CD14-positive monocyte (primary cell): ENCODE measurements at regions not wholly inside any gene's neighbourhood (a gene's known extent, or its start where the extent isn't known, plus 50 kb on each side); places are given as distances from the start of the nearest gene placed in this dataset.

Experiments used
- DNase-seq, 3 donors: peaks; one replicate each; pipeline ENCODE4 v3.0.0-alpha.2; 2011 to 2022
- H2AFZ ChIP-seq: 2 replicates; pipeline ENCODE4 v1.6.0; 2012; ENCODE audit warnings: mild to moderate bottlenecking, low read depth, low read length, inconsistent platforms; ENCODE audit not compliant: insufficient read depth, poor library complexity, severe bottlenecking
- H3K27ac ChIP-seq, 2 donors: 1 replicate in 1 of 2; 2 replicates in 1 of 2; pipeline ENCODE4 v1.5.1; 2012 to 2013; ENCODE audit warnings: low read length in 2 of 2, control low read depth in 1 of 2, inconsistent platforms in 1 of 2, low read depth in 1 of 2, mild to moderate bottlenecking in 1 of 2
- H3K27me3 ChIP-seq, 2 donors: one replicate each; pipeline versions ENCODE4 v1.6.0 to v1.6.1; 2011 to 2013; ENCODE audit warnings: low read length in 2 of 2; ENCODE audit not compliant: control insufficient read depth in 2 of 2, insufficient read depth in 2 of 2
- H3K36me3 ChIP-seq, 2 donors: replicated peaks in 1 of 2; 1 replicate in 1 of 2; 2 replicates in 1 of 2; pipeline versions ENCODE4 v1.5.1 to v1.6.1; 2012 to 2013; ENCODE audit warnings: low read length in 2 of 2, control low read depth in 1 of 2, inconsistent platforms in 1 of 2, mild to moderate bottlenecking in 1 of 2; ENCODE audit not compliant: insufficient read depth in 2 of 2, control insufficient read depth in 1 of 2
- H3K4me1 ChIP-seq, 2 donors: 1 replicate in 1 of 2; 2 replicates in 1 of 2; pipeline versions ENCODE4 v1.5.1 to v1.6.1; 2012 to 2013; ENCODE audit warnings: low read length in 2 of 2, control low read depth in 1 of 2, inconsistent platforms in 1 of 2, mild to moderate bottlenecking in 1 of 2, moderate library complexity in 1 of 2; ENCODE audit not compliant: insufficient read depth in 2 of 2, control insufficient read depth in 1 of 2
- H3K4me2 ChIP-seq: replicated peaks from 2 replicates; pipeline ENCODE3; 2012; ENCODE audit warnings: low read length, moderate library complexity, mild to moderate bottlenecking; ENCODE audit not compliant: poor library complexity, severe bottlenecking; ENCODE audit errors: extremely low read depth
- H3K4me3 ChIP-seq, 3 experiments: fragments of 200-600 bp in 1 of 3; sonication (generic) in 1 of 3; replicated peaks in 1 of 3; 1 replicate in 2 of 3; 2 replicates in 1 of 3; pipeline ENCODE4 v1.5.1; 2011 to 2013; ENCODE audit warnings: low read length in 3 of 3, mild to moderate bottlenecking in 3 of 3, control low read depth in 2 of 3, low read depth in 2 of 3, inconsistent platforms in 1 of 3, moderate library complexity in 1 of 3
- H3K79me2 ChIP-seq: 2 replicates; pipeline ENCODE4 v1.6.0; 2012; ENCODE audit warnings: mild to moderate bottlenecking, control low read depth, inconsistent platforms, low read length, moderate library complexity; ENCODE audit not compliant: insufficient read depth
- H3K9ac ChIP-seq: 2 replicates; pipeline ENCODE4 v1.6.0; 2017; ENCODE audit warnings: low read length, mild to moderate bottlenecking; ENCODE audit not compliant: insufficient read depth, poor library complexity, severe bottlenecking
- H3K9me3 ChIP-seq, 2 donors: replicated peaks in 1 of 2; 1 replicate in 1 of 2; 2 replicates in 1 of 2; pipeline versions ENCODE4 v1.5.1 to v1.6.1; 2012 to 2013; ENCODE audit warnings: low read length in 2 of 2, control low read depth in 1 of 2; ENCODE audit not compliant: control insufficient read depth in 1 of 2, insufficient read depth in 1 of 2
- H4K20me1 ChIP-seq: 2 replicates; pipeline ENCODE4 v1.6.0; 2012; ENCODE audit warnings: mild to moderate bottlenecking, low read length, control low read depth, moderate library complexity; ENCODE audit not compliant: insufficient read depth
- H3K27ac Mint-ChIP-seq, 7 donors: one replicate each; pipeline ENCODE4 v1.8.0; 2020; ENCODE audit warnings: mild to moderate bottlenecking in 7 of 7, mixed read lengths in 7 of 7, moderate library complexity in 6 of 7, inconsistent platforms in 2 of 7
- H3K27me3 Mint-ChIP-seq, 3 donors: one replicate each; pipeline ENCODE4 v1.8.0; 2021 to 2022; ENCODE audit warnings: low read depth in 3 of 3, mild to moderate bottlenecking in 3 of 3, mixed read lengths in 3 of 3, moderate library complexity in 3 of 3, inconsistent platforms in 1 of 3
- H3K36me3 Mint-ChIP-seq, 2 donors: one replicate each; pipeline ENCODE4 v1.8.0; 2020; ENCODE audit warnings: mixed read lengths in 2 of 2, inconsistent platforms in 1 of 2, mild to moderate bottlenecking in 1 of 2
- H3K4me1 Mint-ChIP-seq: one replicate; pipeline ENCODE4 v1.8.0; 2020; ENCODE audit warnings: mild to moderate bottlenecking, mixed read lengths
- H3K4me3 Mint-ChIP-seq, 2 donors: one replicate each; pipeline ENCODE4 v1.8.0; 2020; ENCODE audit warnings: mild to moderate bottlenecking in 2 of 2, mixed read lengths in 2 of 2, moderate library complexity in 1 of 2
- H3K9me3 Mint-ChIP-seq, 7 donors: one replicate each; pipeline ENCODE4 v1.8.0; 2020 to 2022; ENCODE audit warnings: mixed read lengths in 7 of 7, mild to moderate bottlenecking in 6 of 7, moderate library complexity in 6 of 7, inconsistent platforms in 2 of 7
- WGBS: methylation state at CpG from one replicate; pipeline ENCODE4 v1.1.5; 2013; ENCODE audit warnings: missing lambda C conversion rate; ENCODE audit not compliant: insufficient coverage; 5-methylcytosine and 5-hydroxymethylcytosine counted together
- intact Hi-C, 2 donors: fragments of 100-400 bp; cut with micrococcal nuclease; formaldehyde crosslinking; loops; one replicate each; pipeline versions ENCODE4 v1.15.0 to v1.15.1; 2023
- TF ChIP-seq, protein P1 (sequence below): fragments of 200-600 bp; IDR thresholded peaks from one replicate; pipeline ENCODE4 v1.8.0; 2022; ENCODE audit warnings: antibody characterized with exemption, mild to moderate bottlenecking

- Histone ChIP-seq H3K4me1 (no peaks in the 10 kb centered on the region), H3K36me3 (no peaks in the 10 kb centered on the region), H3K79me2 (no peaks in the 10 kb centered on the region), H3K9ac (no peak overlapping the region), H2AFZ (no peak overlapping the region), H3K27me3 (no peaks in the 10 kb centered on the region), H3K4me3 (no peak overlapping the region), H3K4me2 (no peak overlapping the region), H4K20me1 (no peaks in the 10 kb centered on the region), H3K27ac (no peak overlapping the region), H3K9me3 (peaks cover 0 to 2% of the 10 kb centered on the region in 2 donors)
- Mint-ChIP-seq H3K27me3 (no peaks in the 10 kb centered on the region), H3K4me3 (no peak overlapping the region), H3K36me3 (no peaks in the 10 kb centered on the region), H3K27ac (no peak overlapping the region), H3K4me1 (no peaks in the 10 kb centered on the region), H3K9me3 (peaks cover 0 to 3% (median 0%) of the 10 kb centered on the region in 7 donors)
- TF ChIP-seq, protein P1, sequence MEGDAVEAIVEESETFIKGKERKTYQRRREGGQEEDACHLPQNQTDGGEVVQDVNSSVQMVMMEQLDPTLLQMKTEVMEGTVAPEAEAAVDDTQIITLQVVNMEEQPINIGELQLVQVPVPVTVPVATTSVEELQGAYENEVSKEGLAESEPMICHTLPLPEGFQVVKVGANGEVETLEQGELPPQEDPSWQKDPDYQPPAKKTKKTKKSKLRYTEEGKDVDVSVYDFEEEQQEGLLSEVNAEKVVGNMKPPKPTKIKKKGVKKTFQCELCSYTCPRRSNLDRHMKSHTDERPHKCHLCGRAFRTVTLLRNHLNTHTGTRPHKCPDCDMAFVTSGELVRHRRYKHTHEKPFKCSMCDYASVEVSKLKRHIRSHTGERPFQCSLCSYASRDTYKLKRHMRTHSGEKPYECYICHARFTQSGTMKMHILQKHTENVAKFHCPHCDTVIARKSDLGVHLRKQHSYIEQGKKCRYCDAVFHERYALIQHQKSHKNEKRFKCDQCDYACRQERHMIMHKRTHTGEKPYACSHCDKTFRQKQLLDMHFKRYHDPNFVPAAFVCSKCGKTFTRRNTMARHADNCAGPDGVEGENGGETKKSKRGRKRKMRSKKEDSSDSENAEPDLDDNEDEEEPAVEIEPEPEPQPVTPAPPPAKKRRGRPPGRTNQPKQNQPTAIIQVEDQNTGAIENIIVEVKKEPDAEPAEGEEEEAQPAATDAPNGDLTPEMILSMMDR, result no peak
- intact Hi-C loops, result no loop called here
- DNase-seq, result no peak
- no CpG with 5 or more reads among the region's 2 CpGs for WGBS
Observed at GRCh38 chr15:97053635-97054034, 723.1 kb downstream of the NR2F2 start.

- intact Hi-C loops, result no loop called here
- TF ChIP-seq, protein P1, result no peak
- Mint-ChIP-seq H3K27ac (no peak overlapping the region), H3K27me3 (peaks cover 0 to 3% (median 0%) of the 10 kb centered on the region in 3 donors), H3K36me3 (no peaks in the 10 kb centered on the region), H3K4me1 (no peaks in the 10 kb centered on the region), H3K4me3 (no peak overlapping the region), H3K9me3 (peaks cover 0 to 6% (median 2%) of the 10 kb centered on the region in 7 donors)
- Histone ChIP-seq H3K36me3 (no peaks in the 10 kb centered on the region), H3K79me2 (no peaks in the 10 kb centered on the region), H3K27ac (no peak overlapping the region), H2AFZ (no peak overlapping the region), H4K20me1 (no peaks in the 10 kb centered on the region), H3K27me3 (no peaks in the 10 kb centered on the region), H3K9me3 (no peaks in the 10 kb centered on the region), H3K4me3 (no peak overlapping the region), H3K9ac (no peak overlapping the region), H3K4me1 (no peaks in the 10 kb centered on the region), H3K4me2 (no peak overlapping the region)
- 88% methylated on average over 6 of the region's 6 CpGs for WGBS
- DNase-seq, result no peak
Observed at GRCh38 chr15:97057503-97057902, 727.0 kb downstream of the NR2F2 start.
